GM10266 (cell line): ENCODE measurements at regions not wholly inside any gene's neighbourhood (a gene's known extent, or its start where the extent isn't known, plus 50 kb on each side); places are given as distances from the start of the nearest gene placed in this dataset.

Source experiments
- DNase-seq: peaks from one replicate; pipeline ENCODE4 v3.0.0; 2012; ENCODE audit errors: extremely low spot score
- CTCF ChIP-seq: IDR thresholded peaks from 2 replicates; pipeline ENCODE4 v1.5.1; 2012; ENCODE audit warnings: mild to moderate bottlenecking, low read depth; ENCODE audit not compliant: control insufficient read depth, insufficient read depth; ENCODE audit errors: missing control alignments

GRCh38 chr13:106756446-106756845, 188.5 kb upstream of the ARGLU1 start:
- no peak for TF ChIP-seq CTCF
- no peak for DNase-seq

- no peak for DNase-seq
- TF ChIP-seq CTCF = no peak
Observed at GRCh38 chr13:106755542-106755941, 187.6 kb upstream of the ARGLU1 start.

GRCh38 chr13:106753251-106753650, 185.3 kb upstream of the ARGLU1 start:
- no peak for TF ChIP-seq CTCF
- no peak for DNase-seq

- no peak for DNase-seq
- no peak for TF ChIP-seq CTCF
Observed at GRCh38 chr13:106752584-106753170, 184.7 kb upstream of the ARGLU1 start.

GRCh38 chr13:106748785-106749184, 180.8 kb upstream of the ARGLU1 start:
- no peak for DNase-seq
- TF ChIP-seq CTCF = no peak

- no peak for DNase-seq
- no peak for TF ChIP-seq CTCF
Observed at GRCh38 chr13:106744516-106744915, 176.6 kb upstream of the ARGLU1 start.

- no peak for TF ChIP-seq CTCF
- no peak for DNase-seq
Observed at GRCh38 chr13:106738186-106738678, 170.3 kb upstream of the ARGLU1 start.
